HEK293T (cell line): ENCODE measurements at regions not wholly inside any gene's neighbourhood (a gene's known extent, or its start where the extent isn't known, plus 50 kb on each side); places are given as distances from the start of the nearest gene placed in this dataset.

ENCODE experiments used
- ARNT ChIP-seq: fragments of 450-650 bp; IDR thresholded peaks from 2 replicates; pipeline ENCODE4 v1.6.1; 2017; ENCODE audit warnings: mild to moderate bottlenecking
- BHLHE40 ChIP-seq: fragments of 450-650 bp; IDR thresholded peaks from 2 replicates; pipeline ENCODE4 v1.6.1; 2016; ENCODE audit warnings: mild to moderate bottlenecking, moderate library complexity, borderline replicate concordance
- ELF4 ChIP-seq: fragments of 450-650 bp; IDR thresholded peaks from 2 replicates; pipeline ENCODE4 v1.6.1; 2017; ENCODE audit warnings: antibody characterized with exemption
- FOXK2 ChIP-seq: fragments of 450-650 bp; IDR thresholded peaks from 2 replicates; pipeline ENCODE4 v1.6.1; 2016; ENCODE audit warnings: mild to moderate bottlenecking
- FOXM1 ChIP-seq: fragments of 450-650 bp; IDR thresholded peaks from 2 replicates; pipeline ENCODE4 v1.6.1; 2017; ENCODE audit warnings: mild to moderate bottlenecking, borderline replicate concordance
- HDGF ChIP-seq: fragments of 450-650 bp; IDR thresholded peaks from 2 replicates; pipeline ENCODE4 v1.6.1; 2017; ENCODE audit warnings: antibody characterized with exemption, borderline replicate concordance
- L3MBTL2 ChIP-seq: fragments of 450-650 bp; conservative IDR thresholded peaks from 2 replicates; pipeline ENCODE4 v1.6.1; 2016; ENCODE audit warnings: mild to moderate bottlenecking
- LEF1 ChIP-seq: fragments of 450-650 bp; IDR thresholded peaks from 2 replicates; pipeline ENCODE4 v1.6.1; 2017; ENCODE audit warnings: mild to moderate bottlenecking, borderline replicate concordance
- NFRKB ChIP-seq: fragments of 450-650 bp; IDR thresholded peaks from 2 replicates; pipeline ENCODE4 v1.6.1; 2016; ENCODE audit warnings: mild to moderate bottlenecking, moderate library complexity
- PKNOX1 ChIP-seq: fragments of 450-650 bp; IDR thresholded peaks from 2 replicates; pipeline ENCODE4 v1.6.1; 2016
- SP1 ChIP-seq: fragments of 450-650 bp; IDR thresholded peaks from 2 replicates; pipeline ENCODE4 v1.6.1; 2017
- TARDBP ChIP-seq: fragments of 450-650 bp; IDR thresholded peaks from 2 replicates; pipeline ENCODE4 v1.6.1; 2016

DNA sequence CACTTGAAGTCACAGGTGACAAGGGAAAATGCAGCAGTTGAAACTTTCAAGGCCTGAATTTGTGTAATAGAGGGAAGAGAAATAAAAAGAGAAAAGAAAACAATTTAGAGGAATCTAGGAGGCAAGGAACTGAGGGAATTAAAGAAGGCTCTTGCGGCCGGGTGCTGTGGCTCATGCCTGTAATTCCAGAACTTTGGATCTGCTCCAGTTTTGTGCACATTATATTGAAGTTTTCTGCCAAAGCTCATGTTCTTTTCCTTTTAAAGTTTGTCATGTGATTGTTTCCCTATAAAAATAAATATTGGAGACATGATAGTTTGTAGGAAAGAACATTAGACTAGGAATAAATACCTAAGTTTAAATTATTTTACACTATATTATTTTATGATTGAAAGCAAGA, 433.9 kb upstream of the CPEB2 start:
- TF ChIP-seq FOXM1 (no peak), TARDBP (no peak), ARNT (no peak), BHLHE40 (no peak), LEF1 (no peak), L3MBTL2 (no peak), PKNOX1 (no peak), HDGF (no peak), NFRKB (no peak), ELF4 (no peak), FOXK2 (no peak), SP1 (no peak)
